ENCODE measurements at regions not wholly inside any gene's neighbourhood (a gene's known extent, or its start where the extent isn't known, plus 50 kb on each side); places are given as distances from the start of the nearest gene placed in this dataset.

- no peak for FAIRE-seq
- WGBS, 2 donors, result 65 to 73% methylated on average over 4 of the region's 4 CpGs
- Histone ChIP-seq H3K36me3 (no peaks in the 10 kb centered on the region), H3K9me3 (no peaks in the 10 kb centered on the region), H3K27ac (no peak overlapping the region), H3K4me1 (no peaks in the 10 kb centered on the region), H3K27me3 (no peaks in the 10 kb centered on the region), H3K4me3 (no peak overlapping the region)
- no peak for ATAC-seq
- no peak for DNase-seq
- intact Hi-C loops (cut with DNase I), result no loop called here
- TF ChIP-seq CTCF (IDR thresholded peaks at IDR 0.05), result no peak
Observed at GRCh38 chr2:109046925-109047508, 58.0 kb upstream of the EDAR start.

- DNase-seq (no peak), FAIRE-seq (no peak), ATAC-seq (no peak)
- H3K27ac ChIP-seq, result no peak overlapping the region
- H3K27me3 ChIP-seq, result no peaks in the 10 kb centered on the region
- intact Hi-C loops (cut with DNase I), result no loop called here
- 51 to 54% methylated on average over 9 of the region's 9 CpGs for WGBS, 2 donors
- H3K36me3 ChIP-seq, result no peaks in the 10 kb centered on the region
- H3K4me1 ChIP-seq, result no peaks in the 10 kb centered on the region
- TF ChIP-seq CTCF (IDR thresholded peaks at IDR 0.05), result no peak
- H3K9me3 ChIP-seq, result no peaks in the 10 kb centered on the region
- H3K4me3 ChIP-seq, result no peak overlapping the region
Observed at GRCh38 chr2:109045505-109045904, 56.5 kb upstream of the EDAR start.

- 67 to 71% methylated on average over 4 of the region's 4 CpGs for WGBS, 2 donors
- Histone ChIP-seq H3K27me3 (no peaks in the 10 kb centered on the region), H3K27ac (no peak overlapping the region), H3K4me3 (no peak overlapping the region), H3K36me3 (no peaks in the 10 kb centered on the region), H3K9me3 (no peaks in the 10 kb centered on the region), H3K4me1 (no peaks in the 10 kb centered on the region)
- no peak for TF ChIP-seq CTCF (IDR thresholded peaks at IDR 0.05)
- FAIRE-seq (no peak), DNase-seq (no peak), ATAC-seq (no peak)
- intact Hi-C loops (cut with DNase I), result no loop called here
Observed at GRCh38 chr2:109038992-109039391, 50.0 kb upstream of the EDAR start.

Data from pancreas (tissue), 10 donors.